HT-29 (cell line): ENCODE measurements at regions not wholly inside any gene's neighbourhood (a gene's known extent, or its start where the extent isn't known, plus 50 kb on each side); places are given as distances from the start of the nearest gene placed in this dataset.
"Not testable (repeated sequence)": the region's sequence is repeated elsewhere in the genome, so short reads cannot be mapped to it uniquely, and the experiment has no call there.

Experiments used
- DNase-seq: peaks from one replicate; pipeline ENCODE4 v3.0.0-alpha.2; 2015; ENCODE audit warnings: low spot score

GRCh38 chr4:177182166-177182565 lies 127.5 kb upstream of the NEIL3 start:
- no peak for DNase-seq

GRCh38 chr4:177182728-177183127 lies 126.9 kb upstream of the NEIL3 start:
- DNase-seq: no peak

GRCh38 chr4:177185151-177185550 lies 124.5 kb upstream of the NEIL3 start:
- DNase-seq: no peak

DNA sequence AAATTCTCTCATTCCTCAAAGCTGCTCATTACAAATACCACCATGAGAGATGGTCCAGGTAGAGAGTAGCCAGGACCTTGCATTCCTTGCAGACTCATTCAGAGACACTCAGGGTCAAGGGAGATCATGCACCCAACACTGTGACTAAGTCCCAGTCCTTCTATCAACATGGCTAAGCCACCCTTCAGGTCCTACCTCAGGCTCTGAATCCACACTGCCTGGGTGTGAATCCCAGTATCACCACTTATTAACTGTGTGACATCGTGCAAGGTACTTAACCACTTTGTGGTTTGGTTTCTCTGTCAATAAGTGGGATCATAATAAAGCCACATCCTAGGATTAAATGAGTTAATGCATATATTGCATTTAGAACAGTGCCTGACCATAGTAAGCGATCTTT lies 124.1 kb upstream of the NEIL3 start:
- DNase-seq: no peak

DNA sequence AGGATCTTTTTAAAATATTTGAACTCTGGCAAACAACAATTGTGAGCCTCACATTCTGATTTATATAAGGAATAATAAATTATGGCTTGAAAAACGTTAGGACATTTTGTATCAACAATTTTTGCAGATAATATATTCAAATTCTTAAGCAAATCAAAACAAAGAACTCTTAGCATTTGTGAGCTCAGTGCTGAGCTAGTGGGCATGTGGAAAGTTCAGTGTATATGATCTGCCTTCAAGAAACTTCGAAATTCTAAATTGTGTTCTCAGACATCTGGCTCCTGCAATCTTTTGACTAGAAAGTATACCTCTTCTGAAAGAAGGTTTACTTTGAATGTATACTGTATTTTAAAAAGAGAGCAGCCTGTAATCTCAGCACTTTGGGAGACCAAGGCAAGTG lies 122.3 kb upstream of the NEIL3 start:
- DNase-seq: no peak

DNA sequence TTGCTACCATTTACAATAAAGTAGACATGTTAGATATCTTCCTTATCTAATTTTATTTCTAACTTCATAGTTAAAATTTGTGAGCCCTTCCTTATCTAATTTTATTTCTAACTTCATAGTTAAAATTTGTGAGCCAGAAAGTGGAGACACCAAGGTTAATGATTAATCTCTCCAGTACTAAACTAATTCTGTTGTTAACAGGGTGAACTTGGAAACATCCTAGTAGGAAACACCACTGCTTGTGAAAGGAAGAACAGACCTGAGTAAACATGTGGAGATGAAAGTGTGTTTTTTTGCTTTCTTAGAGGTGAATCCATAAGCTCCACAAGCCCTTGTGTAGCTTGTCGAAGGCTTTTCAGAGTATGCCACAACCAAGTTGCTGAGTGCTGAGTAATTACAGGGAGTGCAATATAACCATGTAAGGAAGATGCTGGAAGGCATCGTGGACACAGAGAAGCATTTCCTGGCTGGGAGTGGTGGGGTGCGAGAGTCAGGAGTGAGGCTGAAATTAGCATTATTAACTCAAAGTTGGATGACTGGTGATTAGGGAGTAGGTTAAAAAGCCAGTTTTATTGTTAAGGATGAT lies 118.6 kb upstream of the NEIL3 start:
- DNase-seq: no peak

DNA sequence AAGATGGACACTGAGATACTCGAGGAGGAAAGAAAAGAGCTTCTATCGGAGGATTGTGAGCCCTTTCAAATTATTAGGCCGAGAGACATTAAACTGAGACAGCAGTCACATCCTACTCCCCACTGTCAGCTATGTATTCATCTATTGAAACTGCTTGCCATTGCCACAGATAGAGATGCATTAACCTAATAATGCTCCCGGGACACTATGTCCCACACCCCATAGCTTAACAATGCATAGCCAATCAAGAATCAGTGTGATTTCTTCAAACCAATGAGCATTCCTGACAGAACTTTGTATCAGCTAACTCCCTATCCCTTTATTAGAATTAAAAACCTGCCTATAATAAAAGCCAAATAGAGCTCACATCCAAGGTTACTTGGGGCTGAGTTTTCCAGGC lies 118.1 kb upstream of the NEIL3 start:
- DNase-seq: no peak

- no peak for DNase-seq
Measured at GRCh38 chr4:177191991-177192390, 117.7 kb upstream of the NEIL3 start.

DNA sequence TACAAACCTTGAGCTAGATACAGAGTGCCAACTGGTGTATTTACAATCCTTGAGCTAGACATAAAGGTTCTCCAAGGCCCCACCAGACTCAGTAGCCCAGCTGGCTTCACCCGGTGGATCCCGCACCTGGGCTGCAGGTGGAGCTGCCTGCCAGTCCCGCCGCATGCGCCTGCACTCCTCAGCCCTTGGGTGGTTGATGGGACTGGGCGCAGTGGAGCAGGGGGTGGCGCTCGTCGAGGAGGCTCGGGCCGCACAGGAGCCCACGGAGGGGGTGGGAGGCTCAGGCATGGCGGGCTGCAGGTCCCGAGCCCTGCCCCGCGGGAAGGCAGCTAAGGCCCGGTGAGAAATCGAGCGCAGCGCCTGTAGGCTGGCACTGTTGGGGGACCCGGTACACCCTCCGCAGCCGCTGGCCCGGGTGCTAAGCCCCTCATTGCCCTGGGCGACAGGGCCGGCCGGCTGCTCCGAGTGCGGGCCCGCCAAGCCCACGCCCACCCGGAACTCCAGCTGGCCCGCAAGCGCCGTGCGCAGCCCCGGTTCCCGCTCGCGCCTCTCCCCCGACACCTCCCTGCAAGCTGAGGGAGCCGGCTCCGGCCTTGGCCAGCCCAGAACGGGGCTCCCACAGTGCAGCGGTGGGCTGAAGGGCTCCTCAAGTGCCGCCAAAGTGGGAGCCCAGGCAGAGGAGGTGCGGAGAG lies 116.5 kb upstream of the NEIL3 start:
- DNase-seq: not testable (repeated sequence)

GRCh38 chr4:177194906-177195305 lies 114.8 kb upstream of the NEIL3 start:
- no peak for DNase-seq

DNA sequence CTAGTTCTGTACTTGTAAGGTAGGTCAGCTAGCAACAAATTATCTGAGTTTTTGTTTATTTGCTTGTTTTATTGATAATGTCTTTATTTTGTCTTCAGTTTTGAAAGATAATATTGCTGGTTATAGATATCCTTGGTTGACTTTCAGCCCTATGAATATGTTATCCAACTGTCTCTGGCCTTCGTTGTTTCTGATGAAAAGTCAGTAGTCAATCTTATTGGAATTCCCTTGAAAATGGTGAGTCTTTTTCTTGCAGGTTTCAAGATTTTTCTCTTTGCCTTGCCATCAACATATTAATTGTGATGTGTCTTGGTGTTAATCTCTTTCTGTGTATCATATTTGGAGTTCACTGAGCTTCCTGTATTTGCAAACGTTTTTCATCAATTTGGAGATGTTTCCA lies 113.1 kb upstream of the NEIL3 start:
- DNase-seq: no peak

- no peak for DNase-seq
Measured at GRCh38 chr4:177201614-177202013, 108.1 kb upstream of the NEIL3 start.

DNA sequence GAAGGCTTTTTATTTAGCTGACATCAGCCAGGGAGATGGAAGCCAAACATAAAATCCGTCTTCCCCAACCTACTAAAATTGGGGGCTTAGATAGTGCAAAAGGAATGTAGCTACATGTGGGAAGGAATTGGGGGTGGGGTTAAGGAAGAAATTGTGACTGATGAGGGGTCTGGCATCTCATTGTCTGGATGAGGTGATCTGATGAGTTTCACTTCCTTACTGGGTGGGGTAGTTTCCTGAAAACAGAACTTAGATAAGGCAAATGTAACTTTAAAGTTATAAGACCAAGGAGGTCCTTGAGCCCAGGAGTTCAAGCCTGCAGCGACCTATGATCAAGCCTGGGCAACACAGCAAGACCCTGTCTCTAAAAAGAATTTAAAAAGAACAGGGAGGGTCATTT lies 105.5 kb upstream of the NEIL3 start:
- DNase-seq: no peak

- no peak for DNase-seq
Measured at GRCh38 chr4:177214935-177215334, 94.7 kb upstream of the NEIL3 start.

DNA sequence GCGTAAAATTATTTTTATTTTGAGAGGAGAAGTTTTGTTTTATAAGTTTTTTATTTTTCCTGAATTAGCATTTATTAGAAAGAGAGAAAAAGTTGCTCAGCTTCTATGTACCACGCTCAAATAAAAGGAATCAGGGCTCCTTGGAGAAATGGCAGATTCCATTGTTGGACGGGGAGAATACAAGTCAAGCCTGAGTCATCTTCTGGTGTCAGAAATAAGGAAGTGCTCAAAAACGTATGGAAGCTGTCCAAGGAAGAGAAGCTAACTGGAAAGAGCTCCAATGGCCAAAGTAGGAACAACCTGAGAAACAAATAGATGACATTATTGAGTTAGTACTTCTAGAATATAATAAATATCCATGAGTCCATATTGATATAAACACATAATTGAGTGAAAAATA lies 89.3 kb upstream of the NEIL3 start:
- no peak for DNase-seq

DNA sequence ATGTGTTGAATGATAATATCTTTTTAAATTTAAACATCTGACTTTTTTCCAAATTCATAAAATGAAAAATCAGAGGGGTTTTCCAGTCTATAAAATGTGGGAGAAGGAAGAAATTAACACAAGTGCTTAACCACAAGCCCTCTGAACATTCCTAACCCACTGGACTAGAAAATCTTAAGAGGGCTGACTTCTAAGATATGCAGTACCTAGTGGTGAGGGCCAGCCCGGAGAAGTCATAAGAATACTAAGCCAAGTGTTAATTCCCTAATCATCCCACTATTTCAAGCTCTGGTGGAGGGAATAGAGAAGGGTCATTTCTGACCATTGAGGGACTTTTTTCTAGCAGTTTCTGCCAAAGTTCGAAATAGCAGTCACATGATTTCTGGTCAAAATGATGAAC lies 86.9 kb upstream of the NEIL3 start:
- DNase-seq: no peak

- DNase-seq: no peak
Measured at GRCh38 chr4:177225605-177226004, 84.1 kb upstream of the NEIL3 start.

DNA sequence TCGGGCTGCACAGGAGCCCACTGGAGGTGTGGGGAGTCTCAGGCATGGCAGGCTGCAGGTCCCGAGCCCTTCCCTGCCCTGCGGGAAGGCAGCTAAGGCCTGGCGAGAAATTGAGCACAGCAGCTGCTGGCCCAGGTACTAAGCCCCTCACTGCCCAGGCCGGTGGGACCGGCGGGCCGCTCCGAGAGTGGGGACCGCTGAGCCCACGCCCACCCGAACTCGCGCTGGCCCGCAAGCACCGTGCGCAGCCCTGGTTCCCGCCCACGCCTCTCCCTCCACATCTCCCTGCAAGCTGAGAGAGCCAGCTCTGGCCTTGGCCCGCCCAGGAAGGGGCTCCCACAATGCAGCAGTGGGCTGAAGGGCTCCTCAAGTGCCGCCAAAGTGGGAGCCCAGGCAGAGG lies 82.0 kb upstream of the NEIL3 start:
- DNase-seq: no peak

DNA sequence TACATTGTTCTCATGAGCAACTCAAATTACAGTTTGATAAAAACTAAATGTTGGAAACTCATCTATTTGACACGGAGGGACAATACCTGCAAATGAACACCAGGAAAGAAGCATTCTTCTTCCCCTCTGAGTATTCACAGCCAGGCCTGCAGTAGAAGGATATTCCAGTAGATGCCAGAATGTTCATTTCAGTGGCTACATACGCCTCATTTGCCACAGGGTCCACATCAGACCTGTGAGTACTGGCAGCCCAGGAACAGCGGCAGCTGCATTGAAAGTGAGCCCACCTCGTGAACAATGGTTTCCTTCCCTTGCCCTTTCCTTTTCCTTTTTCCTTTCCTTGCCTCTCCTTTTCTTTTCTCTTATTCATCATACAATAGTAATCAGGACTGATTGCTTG lies 81.1 kb upstream of the NEIL3 start:
- DNase-seq: no peak

DNA sequence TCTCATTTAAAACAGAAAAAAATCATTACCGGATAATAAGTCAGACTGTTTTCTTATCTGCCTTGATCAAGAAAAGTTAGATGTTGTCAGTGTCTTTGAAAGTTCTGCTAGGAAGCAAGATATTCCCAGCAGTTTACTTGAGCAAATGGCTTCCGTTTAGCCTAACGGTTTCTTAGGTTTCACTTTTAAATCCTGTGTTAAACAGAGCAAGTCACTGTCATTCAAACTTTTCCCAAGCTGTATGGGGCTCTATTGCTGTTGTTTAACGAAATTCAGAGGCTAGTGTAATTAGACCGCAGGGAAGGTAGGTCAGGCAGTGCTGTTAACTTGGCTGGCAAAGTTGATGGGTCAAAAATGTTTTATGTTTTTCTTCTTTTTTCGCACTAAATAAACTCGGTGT lies 80.3 kb upstream of the NEIL3 start:
- DNase-seq: no peak

DNA sequence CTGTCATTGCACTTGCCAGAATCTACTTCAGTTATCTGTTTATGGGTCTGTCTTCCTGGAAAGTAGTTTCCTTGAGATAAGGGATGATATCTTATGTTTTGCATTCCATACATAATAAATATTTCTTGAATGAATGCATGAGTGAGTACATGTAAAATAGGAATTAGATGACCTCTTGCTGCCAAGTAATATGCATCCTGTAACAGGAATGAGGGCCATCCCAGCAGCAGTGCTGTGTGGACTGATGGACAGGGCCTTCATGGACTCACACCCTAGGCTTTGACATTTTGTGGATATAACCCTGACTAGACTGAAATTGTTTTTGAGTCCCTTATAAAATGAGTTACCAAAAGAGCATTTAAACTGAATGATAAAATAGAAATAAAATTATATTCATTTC lies 77.2 kb upstream of the NEIL3 start:
- DNase-seq: no peak

- DNase-seq: no peak
Measured at GRCh38 chr4:177235026-177235425, 74.6 kb upstream of the NEIL3 start.

DNA sequence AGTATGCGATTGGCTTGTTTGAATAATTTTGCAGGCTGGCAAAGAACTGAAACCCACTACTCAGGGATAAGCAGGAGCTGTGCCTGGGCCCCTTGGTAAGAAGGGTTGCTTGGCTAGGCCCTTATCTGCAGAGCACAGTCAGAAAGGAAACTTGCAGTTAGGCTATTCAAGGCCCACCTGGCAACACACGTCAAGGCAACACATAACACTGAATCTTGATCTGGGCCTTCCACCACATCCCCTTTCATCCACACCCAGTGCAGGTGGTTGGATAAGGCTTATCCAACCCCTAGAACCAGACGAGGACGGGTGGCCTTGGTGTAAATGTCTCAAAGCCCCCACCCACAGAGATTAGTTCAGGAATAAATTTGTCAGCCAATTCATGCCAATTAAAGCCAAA lies 72.8 kb upstream of the NEIL3 start:
- no peak for DNase-seq

- no peak for DNase-seq
Measured at GRCh38 chr4:177237291-177237690, 72.4 kb upstream of the NEIL3 start.
